Glutamatergic neuron (in vitro differentiated cells): ENCODE measurements at regions not wholly inside any gene's neighbourhood (a gene's known extent, or its start where the extent isn't known, plus 50 kb on each side); places are given as distances from the start of the nearest gene placed in this dataset.

Experiments
- DNase-seq: peaks from one replicate; pipeline ENCODE4 v3.0.0; 2022
- H3K27ac Mint-ChIP-seq: one replicate; pipeline ENCODE4 v1.8.0; 2020; ENCODE audit warnings: mild to moderate bottlenecking, mixed read lengths, inconsistent platforms; ENCODE audit not compliant: unreplicated experiment
- H3K27me3 Mint-ChIP-seq: one replicate; pipeline ENCODE4 v1.8.0; 2020; ENCODE audit warnings: mild to moderate bottlenecking, moderate library complexity, mixed read lengths, inconsistent platforms; ENCODE audit not compliant: unreplicated experiment
- H3K36me3 Mint-ChIP-seq: one replicate; pipeline ENCODE4 v1.8.0; 2020; ENCODE audit warnings: mild to moderate bottlenecking, mixed read lengths, inconsistent platforms; ENCODE audit not compliant: unreplicated experiment
- H3K4me1 Mint-ChIP-seq: one replicate; pipeline ENCODE4 v1.8.0; 2020; ENCODE audit warnings: mild to moderate bottlenecking, low read depth, mixed read lengths, inconsistent platforms; ENCODE audit not compliant: unreplicated experiment
- H3K4me3 Mint-ChIP-seq: one replicate; pipeline ENCODE4 v1.8.0; 2020; ENCODE audit warnings: mild to moderate bottlenecking, mixed read lengths, inconsistent platforms; ENCODE audit not compliant: unreplicated experiment
- H3K9me3 Mint-ChIP-seq: one replicate; pipeline ENCODE4 v1.8.0; 2020; ENCODE audit warnings: mild to moderate bottlenecking, moderate library complexity, mixed read lengths, inconsistent platforms; ENCODE audit not compliant: unreplicated experiment
- CTCF ChIP-seq: fragments of 200-600 bp; sonication (generic); IDR thresholded peaks from one replicate; pipeline ENCODE4 v1.5.0; 2021; ENCODE audit not compliant: partially characterized antibody, unreplicated experiment

DNA sequence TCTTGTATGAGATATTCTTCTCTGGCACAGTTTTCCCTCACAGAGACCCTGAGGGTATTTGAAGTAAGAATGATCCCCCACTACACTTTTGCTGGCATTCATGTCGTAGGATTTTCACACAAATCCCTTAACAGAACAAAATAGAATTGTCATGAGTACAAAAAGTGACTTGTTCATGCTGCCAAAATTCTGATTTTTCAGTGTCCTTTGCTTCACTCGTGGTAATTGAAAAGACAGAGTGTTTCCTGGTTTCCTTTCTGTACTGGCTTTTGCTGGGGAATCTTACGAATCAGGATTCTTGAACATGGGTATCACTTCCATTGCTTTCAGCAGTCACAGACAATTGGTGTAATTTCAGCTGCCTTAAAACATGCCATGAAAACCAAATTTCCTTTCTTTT is 756.3 kb downstream of the REEP3 start:
- Mint-ChIP-seq H3K9me3 (peaks cover 2% of the 10 kb centered on the region), H3K27me3 (no peaks in the 10 kb centered on the region), H3K36me3 (no peaks in the 10 kb centered on the region), H3K4me3 (no peak overlapping the region), H3K27ac (no peak overlapping the region), H3K4me1 (peaks cover 3% of the 10 kb centered on the region)
- no peak for DNase-seq
- TF ChIP-seq CTCF: no peak

DNA sequence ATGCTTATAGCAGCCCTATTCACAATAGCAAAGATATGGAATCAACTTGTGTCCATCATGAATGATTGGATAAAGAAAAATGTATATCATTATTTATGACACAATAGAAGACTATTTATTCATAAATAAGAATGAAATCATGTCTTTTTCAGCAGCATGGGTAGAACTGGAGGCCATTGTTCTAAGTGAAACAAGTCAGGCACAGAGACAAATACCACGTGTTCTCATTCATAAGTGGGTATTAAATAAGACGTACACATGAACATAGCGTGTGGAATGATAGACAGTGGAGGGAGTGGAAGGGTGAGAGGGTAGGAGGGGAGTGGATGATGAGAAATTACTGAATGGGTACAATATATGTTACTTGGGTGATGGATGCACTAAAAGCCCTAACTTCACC is 762.4 kb downstream of the REEP3 start:
- no peaks in the 10 kb centered on the region for H3K9me3 Mint-ChIP-seq
- H3K27ac Mint-ChIP-seq: no peak overlapping the region
- no peak for TF ChIP-seq CTCF
- no peaks in the 10 kb centered on the region for H3K36me3 Mint-ChIP-seq
- no peak overlapping the region for H3K4me3 Mint-ChIP-seq
- no peak for DNase-seq
- H3K4me1 Mint-ChIP-seq: peaks cover 3% of the 10 kb centered on the region
- no peaks in the 10 kb centered on the region for H3K27me3 Mint-ChIP-seq

DNA sequence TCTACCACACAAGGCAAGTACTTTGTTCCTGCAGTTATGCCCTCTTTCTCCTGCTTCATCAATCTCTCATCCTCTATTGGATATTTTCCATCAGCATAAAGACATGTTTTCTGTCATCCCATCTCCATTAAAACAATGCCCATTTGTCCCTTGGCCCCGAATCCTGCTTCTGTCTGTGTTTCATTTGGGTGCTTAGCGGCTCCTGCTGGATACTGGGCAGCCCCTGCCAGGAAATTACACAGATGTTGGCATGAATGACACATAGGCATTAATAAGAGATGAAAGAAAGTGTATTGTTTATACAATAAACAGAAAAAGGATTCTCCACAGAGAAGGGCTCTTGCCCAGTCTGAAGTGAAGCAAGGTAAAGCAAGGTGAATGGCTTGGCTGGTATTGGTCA is 765.3 kb downstream of the REEP3 start:
- H3K36me3 Mint-ChIP-seq: no peaks in the 10 kb centered on the region
- H3K9me3 Mint-ChIP-seq: no peaks in the 10 kb centered on the region
- H3K4me1 Mint-ChIP-seq: no peaks in the 10 kb centered on the region
- DNase-seq: no peak
- TF ChIP-seq CTCF: no peak
- H3K4me3 Mint-ChIP-seq: no peak overlapping the region
- H3K27ac Mint-ChIP-seq: no peak overlapping the region
- H3K27me3 Mint-ChIP-seq: no peaks in the 10 kb centered on the region

DNA sequence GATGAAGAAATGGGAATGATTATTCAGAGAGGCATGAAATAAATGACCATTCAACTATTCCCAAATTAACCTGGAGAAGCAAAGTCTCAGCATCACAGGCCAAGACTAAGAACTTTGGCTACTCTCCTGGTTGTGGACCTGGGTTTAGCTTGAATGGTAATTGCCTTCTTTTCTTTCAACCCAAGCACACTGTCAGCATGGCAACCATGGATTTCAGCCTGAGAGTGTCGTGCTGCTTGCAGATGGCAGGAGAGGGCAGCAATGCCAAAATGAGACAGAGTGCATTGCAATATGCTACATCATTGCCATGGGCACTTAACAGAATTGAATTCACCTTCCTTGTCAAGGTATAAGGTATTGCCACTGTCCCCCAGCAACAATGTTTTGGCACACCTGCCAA is 767.2 kb downstream of the REEP3 start:
- no peaks in the 10 kb centered on the region for H3K27me3 Mint-ChIP-seq
- no peaks in the 10 kb centered on the region for H3K4me1 Mint-ChIP-seq
- H3K4me3 Mint-ChIP-seq: no peak overlapping the region
- H3K27ac Mint-ChIP-seq: no peak overlapping the region
- TF ChIP-seq CTCF: no peak
- H3K9me3 Mint-ChIP-seq: no peaks in the 10 kb centered on the region
- H3K36me3 Mint-ChIP-seq: no peaks in the 10 kb centered on the region
- DNase-seq: no peak

DNA sequence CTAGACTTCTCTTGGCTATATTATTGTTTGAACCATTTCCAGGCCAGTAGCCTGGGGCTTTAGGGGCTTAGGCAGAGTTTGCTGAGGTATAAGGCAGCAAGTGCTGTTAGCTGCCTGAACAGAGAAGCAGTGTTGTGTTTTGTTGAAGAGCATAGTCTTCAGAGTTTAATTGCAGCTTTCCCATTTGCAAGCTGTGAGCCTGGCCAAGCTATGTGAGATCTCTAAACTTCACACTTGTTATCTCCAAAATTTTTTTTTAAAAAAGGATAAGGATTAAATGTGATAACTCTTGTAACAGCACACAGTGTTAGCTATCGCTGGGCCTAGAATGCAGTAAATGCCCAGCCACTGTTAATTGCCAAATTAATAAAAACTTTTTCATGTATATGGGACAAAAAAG is 782.4 kb downstream of the REEP3 start:
- H3K27ac Mint-ChIP-seq: no peak overlapping the region
- TF ChIP-seq CTCF: no peak
- no peaks in the 10 kb centered on the region for H3K27me3 Mint-ChIP-seq
- no peaks in the 10 kb centered on the region for H3K36me3 Mint-ChIP-seq
- no peak overlapping the region for H3K4me3 Mint-ChIP-seq
- H3K4me1 Mint-ChIP-seq: peaks cover 2% of the 10 kb centered on the region
- no peak for DNase-seq
- no peaks in the 10 kb centered on the region for H3K9me3 Mint-ChIP-seq
